HG02870 (cell line): ENCODE measurements at regions not wholly inside any gene's neighbourhood (a gene's known extent, or its start where the extent isn't known, plus 50 kb on each side); places are given as distances from the start of the nearest gene placed in this dataset.

ENCODE experiments used
- ATAC-seq: cut with Tn5 transposase; IDR thresholded peaks from one replicate; pipeline ENCODE4 v1.9.1; 2021; ENCODE audit warnings: mild to moderate bottlenecking, moderate library complexity; ENCODE audit not compliant: unreplicated experiment

- no peak for ATAC-seq
These were observed 80.2 kb upstream of the APCDD1 start for GRCh38 chr18:10374195-10374594.

DNA sequence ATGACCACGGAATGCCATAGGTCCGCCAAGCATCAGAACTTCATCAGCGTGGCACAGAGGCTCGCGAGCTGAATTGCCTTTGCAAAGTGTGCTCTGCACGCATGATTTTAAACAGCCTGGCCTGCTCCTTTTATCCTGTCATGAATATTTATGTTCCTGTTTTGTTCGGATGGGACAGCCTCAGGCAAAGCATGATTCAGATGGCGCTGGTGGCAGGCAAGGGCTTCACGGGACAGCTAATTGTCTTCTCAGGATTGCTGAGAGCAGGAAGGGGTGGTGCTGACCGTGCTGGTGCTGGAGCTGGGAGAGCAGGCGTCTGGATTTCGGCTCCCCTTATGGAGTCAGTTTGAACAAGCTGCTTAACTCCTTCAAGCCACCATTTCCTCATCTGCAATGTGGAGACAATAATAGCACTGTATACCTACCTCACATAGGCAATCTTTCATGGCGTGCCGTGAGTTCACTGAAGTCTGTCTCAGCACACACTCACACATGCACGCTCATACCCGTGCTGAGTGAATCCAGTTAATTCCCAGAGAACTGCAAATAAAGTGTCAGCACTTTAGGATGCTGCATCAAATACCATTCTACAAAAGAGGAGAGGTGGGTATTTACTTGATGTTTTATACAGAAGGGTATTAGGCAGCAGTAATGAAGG, 79.7 kb upstream of the APCDD1 start:
- ATAC-seq: no peak

DNA sequence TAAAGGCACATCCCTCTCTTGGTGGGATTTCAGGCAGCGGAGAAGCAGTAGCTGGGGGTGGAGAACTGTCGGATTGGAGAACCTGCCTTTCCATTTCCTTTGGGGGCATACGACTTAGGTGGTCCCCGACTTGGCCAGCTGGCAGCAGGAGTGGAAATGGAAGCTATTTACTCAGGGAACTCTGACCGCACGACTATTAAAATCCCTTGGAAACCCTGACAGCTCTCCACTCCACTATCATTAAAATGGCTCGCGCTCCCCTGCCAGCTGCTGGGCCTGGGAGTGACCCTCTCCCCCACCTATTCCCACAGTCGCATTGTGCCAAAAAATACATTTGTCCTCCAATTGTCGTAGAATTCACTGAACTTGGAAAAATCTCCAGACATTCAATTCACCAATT, 77.7 kb upstream of the APCDD1 start:
- no peak for ATAC-seq

- no peak for ATAC-seq
These were observed 76.5 kb upstream of the APCDD1 start for GRCh38 chr18:10377956-10378355.

GRCh38 chr18:10378688-10379420, 75.6 kb upstream of the APCDD1 start:
- no peak for ATAC-seq

DNA sequence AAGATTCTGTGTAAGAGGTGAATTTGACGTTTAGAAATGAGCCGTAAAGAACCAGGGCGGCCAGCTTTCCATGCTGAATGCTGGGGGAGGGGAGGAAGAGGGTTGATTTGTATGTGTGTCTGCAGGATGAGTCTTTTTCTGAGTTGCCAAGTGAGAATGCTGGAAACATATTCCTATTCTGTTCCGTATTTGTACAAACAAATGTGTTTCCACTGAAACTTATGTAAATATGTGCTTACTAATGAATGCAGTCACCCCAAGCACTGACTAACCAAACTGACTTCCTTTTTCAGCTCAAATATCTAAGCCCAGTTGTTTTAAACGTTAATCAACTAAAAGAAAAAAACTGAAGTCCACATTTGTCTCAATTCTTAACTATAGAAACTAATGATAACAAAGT, 74.9 kb upstream of the APCDD1 start:
- ATAC-seq: no peak

DNA sequence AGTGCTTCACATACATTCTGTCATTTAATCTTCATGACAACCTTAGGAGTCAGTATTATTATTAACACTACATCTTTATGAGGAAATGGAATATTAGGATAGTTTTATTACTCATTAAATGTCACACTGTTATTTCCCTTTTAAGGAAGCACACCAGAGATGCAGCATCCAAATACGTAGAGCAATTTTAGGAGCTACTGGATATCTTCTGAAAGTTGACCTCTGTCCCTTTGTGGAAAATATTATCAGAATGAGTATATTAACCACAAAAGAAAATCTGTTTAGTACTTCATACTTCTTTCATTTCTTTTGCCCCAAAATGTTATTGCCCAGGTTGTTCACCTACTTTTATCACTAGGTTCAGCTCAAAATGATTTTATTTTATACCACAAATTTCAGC, 72.9 kb upstream of the APCDD1 start:
- no peak for ATAC-seq

- no peak for ATAC-seq
These were observed 72.5 kb upstream of the APCDD1 start for GRCh38 chr18:10381951-10382350.

GRCh38 chr18:10386049-10386448, 68.4 kb upstream of the APCDD1 start:
- ATAC-seq: no peak

- no peak for ATAC-seq
These were observed 67.5 kb upstream of the APCDD1 start for GRCh38 chr18:10386956-10387355.

- no peak for ATAC-seq
These were observed 67.0 kb upstream of the APCDD1 start for GRCh38 chr18:10387399-10387798.

DNA sequence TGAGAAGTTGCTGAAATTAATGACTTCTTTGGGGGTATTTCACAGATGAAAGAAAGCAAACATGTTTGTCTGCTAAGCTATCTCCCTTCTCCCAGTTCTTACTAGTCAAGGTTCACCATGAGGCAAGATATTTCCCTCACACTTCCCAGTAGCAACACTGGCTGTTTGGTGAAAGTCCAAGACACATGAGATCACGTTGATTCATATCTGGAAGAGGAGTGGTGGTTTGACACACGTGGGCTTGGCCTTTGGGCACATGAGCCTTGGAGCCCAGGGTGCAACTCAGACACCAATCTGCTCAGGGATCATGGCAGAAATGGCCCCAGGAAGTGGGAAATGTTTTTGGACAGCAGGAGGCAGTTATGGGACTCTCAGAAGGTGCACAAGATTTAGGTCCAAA, 66.1 kb upstream of the APCDD1 start:
- no peak for ATAC-seq

DNA sequence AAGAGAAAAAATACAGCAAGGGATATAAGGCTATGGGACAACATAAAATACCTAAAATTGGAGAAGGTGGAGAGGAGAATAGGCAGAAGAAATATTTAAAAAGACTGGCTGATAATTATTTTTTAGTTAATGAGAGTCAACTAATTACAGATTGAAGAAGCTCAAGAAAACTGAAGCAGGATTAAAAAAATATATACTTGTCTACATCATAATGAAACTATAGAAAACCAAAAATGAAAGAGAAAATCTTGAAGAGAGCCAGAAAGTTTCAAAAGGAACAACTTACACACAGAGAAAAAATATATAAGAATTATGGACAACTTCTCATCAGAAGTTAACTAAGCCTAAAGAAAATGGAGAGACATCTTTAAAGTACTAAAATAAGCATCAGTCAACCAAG, 62.9 kb upstream of the APCDD1 start:
- ATAC-seq: peak; percentile 65

DNA sequence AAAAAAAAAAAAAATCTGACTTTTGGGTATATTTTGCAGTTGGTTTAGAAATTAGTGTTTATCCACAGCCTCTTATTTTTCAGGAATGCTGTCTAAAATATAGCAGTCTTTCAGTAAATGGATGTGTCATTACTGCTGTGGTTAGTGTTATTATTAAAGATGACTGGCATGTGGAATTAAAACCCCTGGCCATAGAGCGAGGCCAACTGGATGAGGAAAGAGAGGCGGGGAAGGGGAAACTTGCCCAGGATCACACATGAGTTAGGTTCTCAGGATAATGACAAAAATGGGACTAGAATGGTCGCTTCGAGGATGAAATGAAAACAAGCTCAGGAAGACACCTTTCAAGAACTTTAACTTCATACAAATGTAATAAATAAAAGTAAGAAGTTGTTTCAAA, 57.4 kb upstream of the APCDD1 start:
- no peak for ATAC-seq

DNA sequence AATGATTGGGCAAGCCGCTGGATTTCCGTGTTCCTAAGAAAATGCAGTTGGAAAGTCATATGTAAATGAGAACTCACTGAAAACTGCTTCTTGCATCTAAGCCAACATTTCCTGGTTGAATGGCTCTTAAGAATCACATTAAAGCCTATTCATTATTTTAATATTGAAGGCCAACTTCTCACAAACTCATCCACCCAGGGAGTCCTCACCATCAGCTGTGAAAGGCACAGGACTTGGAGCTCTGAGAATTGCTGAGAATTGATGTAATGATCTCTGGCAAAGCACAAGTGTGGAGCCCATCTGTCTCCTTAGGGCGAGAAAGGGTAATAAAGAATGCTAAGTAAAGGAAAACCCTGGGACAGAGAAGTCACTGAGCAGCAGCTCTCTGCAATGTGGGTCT, 55.9 kb upstream of the APCDD1 start:
- ATAC-seq: no peak

GRCh38 chr18:10399465-10399864, 55.0 kb upstream of the APCDD1 start:
- ATAC-seq: no peak

- ATAC-seq: peak; percentile 63
These were observed 53.7 kb upstream of the APCDD1 start for GRCh38 chr18:10400534-10401307.

- ATAC-seq: no peak
These were observed 52.9 kb upstream of the APCDD1 start for GRCh38 chr18:10401521-10401920.

GRCh38 chr18:10401930-10402329, 52.5 kb upstream of the APCDD1 start:
- ATAC-seq: no peak

GRCh38 chr18:10402871-10403559, 51.4 kb upstream of the APCDD1 start:
- ATAC-seq: no peak

DNA sequence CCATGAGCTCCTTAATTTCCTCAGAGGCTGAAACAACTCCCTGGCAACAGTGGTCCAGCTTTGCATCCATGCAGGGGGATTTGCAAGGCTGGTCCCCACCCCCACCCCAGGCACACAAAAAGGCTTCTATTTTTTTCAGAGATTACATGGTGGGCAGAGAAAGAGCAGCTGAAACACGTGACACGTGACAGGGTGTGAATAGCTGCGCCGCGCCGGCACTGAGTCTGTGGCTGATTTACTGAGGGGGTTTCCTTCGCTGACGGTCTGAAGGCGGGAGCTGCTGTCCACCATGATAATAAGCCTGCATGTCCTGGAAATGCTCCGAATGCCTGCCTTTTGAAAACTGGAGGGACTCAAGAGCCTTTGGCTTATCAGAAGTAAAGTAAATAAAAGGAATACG, 50.7 kb upstream of the APCDD1 start:
- ATAC-seq: no peak
